OCI-LY3 (cell line): ENCODE measurements at regions not wholly inside any gene's neighbourhood (a gene's known extent, or its start where the extent isn't known, plus 50 kb on each side); places are given as distances from the start of the nearest gene placed in this dataset.

ENCODE experiments used
- H2AFZ ChIP-seq: fragments of 200-600, 300-600 bp; shearing (Covaris generic); 2 replicates; pipeline ENCODE4 v1.6.0; 2014; ENCODE audit warnings: antibody characterized with exemption, low read depth, low read length
- H3K27ac ChIP-seq: fragments of 200-600, 300-600 bp; sonication (generic); 2 replicates; pipeline ENCODE4 v1.5.1; 2014; ENCODE audit warnings: mild to moderate bottlenecking, low read length, moderate library complexity, mixed read lengths
- H3K27me3 ChIP-seq: fragments of 200-600, 300-600 bp; sonication (generic); 2 replicates; pipeline ENCODE4 v1.6.1; 2014; ENCODE audit warnings: low read depth, low read length, mixed read lengths
- H3K36me3 ChIP-seq: fragments of 200-600, 300-600 bp; sonication (generic); replicated peaks from 2 replicates; pipeline ENCODE3; 2014; ENCODE audit warnings: low read depth, low read length, mixed read lengths
- H3K4me1 ChIP-seq: fragments of 300-600, 200-600 bp; sonication (generic); 2 replicates; pipeline ENCODE4 v1.6.1; 2014; ENCODE audit warnings: low read length, mixed read lengths
- H3K4me2 ChIP-seq: fragments of 200-600, 300-600 bp; sonication (generic); 2 replicates; pipeline ENCODE4 v1.6.1; 2014; ENCODE audit warnings: low read length, mixed read lengths
- H3K4me3 ChIP-seq: fragments of 300-600, 200-600 bp; sonication (generic); 2 replicates; pipeline ENCODE4 v1.5.1; 2014; ENCODE audit warnings: antibody characterized with exemption, mild to moderate bottlenecking, low read length, moderate library complexity
- H3K79me2 ChIP-seq: fragments of 300-600, 200-600 bp; shearing (Covaris generic); 2 replicates; pipeline ENCODE4 v1.6.1; 2014; ENCODE audit warnings: mild to moderate bottlenecking, low read length, mixed read lengths
- H3K9ac ChIP-seq: fragments of 300-600, 200-600 bp; shearing (Covaris generic); 2 replicates; pipeline ENCODE4 v1.6.0; 2014; ENCODE audit warnings: mild to moderate bottlenecking, low read length, moderate library complexity
- H3K9me3 ChIP-seq: fragments of 200-600, 300-600 bp; shearing (Covaris generic); 2 replicates; pipeline ENCODE4 v1.6.1; 2014; ENCODE audit warnings: low read length, mixed read lengths; ENCODE audit not compliant: insufficient read depth
- H4K20me1 ChIP-seq: fragments of 200-600, 300-600 bp; sonication (generic); 2 replicates; pipeline ENCODE4 v1.6.1; 2016; ENCODE audit warnings: low read length, mixed read lengths; ENCODE audit not compliant: insufficient read depth
- EZH2phosphoT487 ChIP-seq: fragments of 200-600 bp; shearing (Covaris generic); IDR thresholded peaks from 2 replicates; pipeline ENCODE4 v1.6.1; 2018; ENCODE audit warnings: antibody characterized with exemption, mixed run types, low read depth
- TF ChIP-seq, protein P1 (sequence below): fragments of 200-600, 300-600 bp; sonication (generic); IDR thresholded peaks from 2 replicates; pipeline ENCODE4 v1.5.1; 2014; ENCODE audit warnings: antibody characterized with exemption, low read length, low read depth

DNA sequence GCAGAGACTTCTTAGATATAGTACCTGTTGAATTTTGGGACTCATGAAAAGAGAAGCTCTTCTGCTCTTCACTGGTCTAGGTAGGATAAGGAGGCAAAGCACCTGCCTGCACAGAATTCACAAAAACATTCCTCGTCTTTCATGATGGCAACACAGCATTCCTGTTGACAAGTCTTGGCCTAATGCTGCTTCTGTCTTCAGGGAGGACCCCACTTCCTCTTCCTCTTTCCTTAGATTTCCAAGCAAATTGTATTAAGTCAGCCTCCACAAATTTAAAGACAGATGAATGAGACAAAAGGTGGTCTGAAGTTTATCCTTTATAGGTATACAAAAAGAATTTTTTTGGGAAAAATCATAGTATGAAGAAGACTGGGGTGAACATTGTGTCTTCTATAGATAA is 64.9 kb downstream of the DNAJB9 start:
- no peak overlapping the region for H3K27ac ChIP-seq
- TF ChIP-seq EZH2phosphoT487 = no peak
- TF ChIP-seq, protein P1, sequence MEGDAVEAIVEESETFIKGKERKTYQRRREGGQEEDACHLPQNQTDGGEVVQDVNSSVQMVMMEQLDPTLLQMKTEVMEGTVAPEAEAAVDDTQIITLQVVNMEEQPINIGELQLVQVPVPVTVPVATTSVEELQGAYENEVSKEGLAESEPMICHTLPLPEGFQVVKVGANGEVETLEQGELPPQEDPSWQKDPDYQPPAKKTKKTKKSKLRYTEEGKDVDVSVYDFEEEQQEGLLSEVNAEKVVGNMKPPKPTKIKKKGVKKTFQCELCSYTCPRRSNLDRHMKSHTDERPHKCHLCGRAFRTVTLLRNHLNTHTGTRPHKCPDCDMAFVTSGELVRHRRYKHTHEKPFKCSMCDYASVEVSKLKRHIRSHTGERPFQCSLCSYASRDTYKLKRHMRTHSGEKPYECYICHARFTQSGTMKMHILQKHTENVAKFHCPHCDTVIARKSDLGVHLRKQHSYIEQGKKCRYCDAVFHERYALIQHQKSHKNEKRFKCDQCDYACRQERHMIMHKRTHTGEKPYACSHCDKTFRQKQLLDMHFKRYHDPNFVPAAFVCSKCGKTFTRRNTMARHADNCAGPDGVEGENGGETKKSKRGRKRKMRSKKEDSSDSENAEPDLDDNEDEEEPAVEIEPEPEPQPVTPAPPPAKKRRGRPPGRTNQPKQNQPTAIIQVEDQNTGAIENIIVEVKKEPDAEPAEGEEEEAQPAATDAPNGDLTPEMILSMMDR = no peak
- no peaks in the 10 kb centered on the region for H3K4me1 ChIP-seq
- no peaks in the 10 kb centered on the region for H3K79me2 ChIP-seq
- H2AFZ ChIP-seq = no peak overlapping the region
- no peak overlapping the region for H3K4me3 ChIP-seq
- no peak overlapping the region for H3K9ac ChIP-seq
- no peaks in the 10 kb centered on the region for H3K36me3 ChIP-seq
- H3K4me2 ChIP-seq = no peak overlapping the region
- H4K20me1 ChIP-seq = no peaks in the 10 kb centered on the region
- H3K27me3 ChIP-seq = no peaks in the 10 kb centered on the region
- H3K9me3 ChIP-seq = no peaks in the 10 kb centered on the region

DNA sequence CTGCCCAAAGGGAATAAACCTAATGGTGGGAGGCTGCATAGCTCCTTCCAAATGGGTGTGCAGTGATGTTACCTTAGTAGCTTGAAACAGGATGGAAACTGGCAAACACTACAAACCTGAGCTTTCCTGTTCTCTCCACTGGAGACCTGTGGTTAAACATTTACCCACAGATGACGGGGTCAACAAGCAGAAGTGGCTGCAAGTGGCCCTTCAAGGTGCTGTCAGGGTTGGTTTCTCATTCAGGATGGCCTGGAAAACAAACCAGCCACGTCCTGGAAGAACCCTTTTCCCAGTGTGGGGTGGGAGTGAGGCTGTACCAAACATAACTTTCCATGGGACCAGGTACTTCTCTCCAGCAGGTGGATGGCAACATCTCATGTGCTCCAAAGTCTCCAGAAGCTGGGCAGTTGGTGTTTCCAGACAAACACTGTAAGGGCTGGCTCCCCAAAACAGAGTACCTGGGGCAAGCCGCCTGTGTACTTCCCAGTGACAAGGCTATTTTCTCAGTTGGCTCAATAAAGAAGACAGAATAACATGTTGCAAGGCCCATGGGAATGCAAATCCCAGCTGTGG is 67.5 kb downstream of the DNAJB9 start:
- Histone ChIP-seq H3K4me1 (no peaks in the 10 kb centered on the region), H3K36me3 (no peaks in the 10 kb centered on the region), H3K4me2 (no peak overlapping the region), H3K9me3 (no peaks in the 10 kb centered on the region), H4K20me1 (no peaks in the 10 kb centered on the region), H3K9ac (no peak overlapping the region), H2AFZ (no peak overlapping the region), H3K4me3 (no peak overlapping the region), H3K27ac (no peak overlapping the region), H3K27me3 (no peaks in the 10 kb centered on the region), H3K79me2 (no peaks in the 10 kb centered on the region)
- TF ChIP-seq, protein P1 = no peak
- TF ChIP-seq EZH2phosphoT487 = no peak

DNA sequence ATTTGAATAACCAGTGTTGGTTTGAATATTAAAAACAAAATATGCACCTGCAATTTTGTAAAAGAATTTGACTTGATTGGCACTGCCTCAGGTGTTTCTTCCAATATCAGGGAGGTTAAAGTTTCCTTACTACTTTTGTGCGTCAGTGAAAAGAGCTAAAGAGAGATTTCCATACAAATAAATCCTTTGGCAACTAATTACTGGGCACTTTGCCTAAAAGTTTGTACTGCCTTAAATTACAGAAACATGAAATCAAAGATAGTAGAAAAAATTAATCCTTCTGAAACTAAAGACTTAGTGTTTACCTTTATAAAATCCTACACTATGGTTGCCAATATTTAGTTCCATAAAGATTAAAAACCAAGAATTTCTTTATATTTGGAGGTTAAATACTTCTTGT is 72.5 kb downstream of the DNAJB9 start:
- Histone ChIP-seq H3K9me3 (no peaks in the 10 kb centered on the region), H3K79me2 (no peaks in the 10 kb centered on the region), H3K36me3 (no peaks in the 10 kb centered on the region), H2AFZ (no peak overlapping the region), H3K27me3 (no peaks in the 10 kb centered on the region), H4K20me1 (no peaks in the 10 kb centered on the region), H3K27ac (no peak overlapping the region), H3K4me3 (no peak overlapping the region), H3K4me1 (no peaks in the 10 kb centered on the region), H3K9ac (no peak overlapping the region), H3K4me2 (no peak overlapping the region)
- TF ChIP-seq, protein P1 = no peak
- no peak for TF ChIP-seq EZH2phosphoT487

DNA sequence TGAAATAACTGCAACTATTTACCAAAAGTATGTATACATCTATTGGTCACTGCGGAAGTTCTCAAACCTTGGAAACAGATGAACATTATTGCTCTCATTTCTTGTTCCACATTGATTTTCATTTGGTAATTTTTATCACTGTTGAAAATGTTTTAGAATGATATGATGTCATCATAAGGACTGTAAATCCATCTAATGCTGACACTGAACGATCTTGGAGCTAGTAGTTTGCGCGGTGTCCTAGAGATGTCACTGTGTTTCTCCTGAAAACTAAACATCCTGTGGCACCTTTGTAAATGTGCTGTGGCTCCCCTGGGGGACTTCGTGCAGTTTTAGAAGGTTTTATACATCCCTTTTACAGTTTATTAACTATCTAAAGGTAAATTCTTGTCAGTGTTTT is 73.5 kb downstream of the DNAJB9 start:
- Histone ChIP-seq H3K27ac (no peak overlapping the region), H2AFZ (no peak overlapping the region), H3K4me3 (no peak overlapping the region), H3K79me2 (no peaks in the 10 kb centered on the region), H4K20me1 (no peaks in the 10 kb centered on the region), H3K9me3 (no peaks in the 10 kb centered on the region), H3K9ac (no peak overlapping the region), H3K4me1 (no peaks in the 10 kb centered on the region), H3K4me2 (no peak overlapping the region), H3K27me3 (no peaks in the 10 kb centered on the region), H3K36me3 (no peaks in the 10 kb centered on the region)
- no peak for TF ChIP-seq EZH2phosphoT487
- TF ChIP-seq, protein P1 = no peak
